GM23248 (cell line): ENCODE measurements at regions not wholly inside any gene's neighbourhood (a gene's known extent, or its start where the extent isn't known, plus 50 kb on each side); places are given as distances from the start of the nearest gene placed in this dataset.

Source experiments
- DNase-seq: peaks from one replicate; pipeline ENCODE4 v3.0.0-alpha.2; 2015
- H2AFZ ChIP-seq: fragments of 200-600 bp; sonication (generic); 2 replicates; pipeline ENCODE4 v1.6.1; 2016; ENCODE audit warnings: antibody characterized with exemption
- H3F3A ChIP-seq: fragments of 200-600 bp; sonication (generic); 2 replicates; pipeline ENCODE4 v1.6.1; 2016; ENCODE audit warnings: mild to moderate bottlenecking, antibody characterized with exemption, mixed run types; ENCODE audit not compliant: insufficient read depth
- H3K27ac ChIP-seq: fragments of 200-600 bp; sonication (generic); 2 replicates; pipeline ENCODE4 v1.5.1; 2016; ENCODE audit warnings: mild to moderate bottlenecking
- H3K27me3 ChIP-seq: fragments of 200-600 bp; sonication (generic); replicated peaks from 2 replicates; pipeline ENCODE4 v1.6.1; 2016; ENCODE audit warnings: mild to moderate bottlenecking; ENCODE audit not compliant: insufficient read depth
- H3K36me3 ChIP-seq: fragments of 200-600 bp; sonication (generic); 2 replicates; pipeline ENCODE4 v1.6.1; 2016; ENCODE audit warnings: low read depth, mild to moderate bottlenecking
- H3K4me1 ChIP-seq: fragments of 200-600 bp; sonication (generic); 2 replicates; pipeline ENCODE4 v1.6.1; 2016; ENCODE audit warnings: mild to moderate bottlenecking; ENCODE audit not compliant: insufficient read depth
- H3K4me2 ChIP-seq: fragments of 200-600 bp; sonication (generic); one replicate; pipeline ENCODE4 v1.6.1; 2016; ENCODE audit warnings: mild to moderate bottlenecking; ENCODE audit not compliant: unreplicated experiment
- H3K4me3 ChIP-seq: fragments of 200-600 bp; sonication (generic); 2 replicates; pipeline ENCODE4 v1.5.1; 2016; ENCODE audit warnings: mild to moderate bottlenecking
- H3K79me2 ChIP-seq: fragments of 200-600 bp; sonication (generic); 2 replicates; pipeline ENCODE4 v1.6.1; 2016; ENCODE audit warnings: mild to moderate bottlenecking; ENCODE audit not compliant: insufficient read depth
- H3K9ac ChIP-seq: fragments of 200-600 bp; sonication (generic); 2 replicates; pipeline ENCODE4 v1.6.1; 2016; ENCODE audit warnings: mild to moderate bottlenecking
- H3K9me2 ChIP-seq: fragments of 200-600 bp; sonication (generic); 2 replicates; pipeline ENCODE4 v1.6.1; 2016; ENCODE audit warnings: mixed run types, mild to moderate bottlenecking, moderate library complexity; ENCODE audit not compliant: insufficient read depth
- H3K9me3 ChIP-seq: fragments of 200-600 bp; sonication (generic); one replicate; pipeline ENCODE4 v1.6.1; 2017; ENCODE audit warnings: low read depth
- H4K20me1 ChIP-seq: fragments of 200-600 bp; sonication (generic); 2 replicates; pipeline ENCODE4 v1.6.0; 2016; ENCODE audit not compliant: insufficient read depth
- EZH2 ChIP-seq: fragments of 200-600 bp; sonication (generic); IDR thresholded peaks from 2 replicates; pipeline ENCODE4 v1.6.1; 2018; ENCODE audit warnings: antibody characterized with exemption, mild to moderate bottlenecking; ENCODE audit not compliant: insufficient read depth, poor library complexity, severe bottlenecking
- EZH2phosphoT487 ChIP-seq: fragments of 200-600 bp; sonication (generic); IDR thresholded peaks from 2 replicates; pipeline ENCODE4 v1.6.1; 2018; ENCODE audit warnings: antibody characterized with exemption, moderate library complexity, mild to moderate bottlenecking, low read depth; ENCODE audit not compliant: insufficient read depth
- WGBS, 2 experiments: methylation state at CpG; one replicate each; pipeline ENCODE4 v1.1.6; 2015 to 2017; ENCODE audit warnings: low lambda C conversion rate in 2 of 2, low coverage in 1 of 2; ENCODE audit errors: missing lambda C conversion rate in 2 of 2; 5-methylcytosine and 5-hydroxymethylcytosine counted together
- in situ Hi-C: fragments of 300-500 bp; cut with MboI; formaldehyde crosslinking; loops from 2 replicates; pipeline ENCODE4 v1.15.0; 2020

- no peaks in the 10 kb centered on the region for H3K79me2 ChIP-seq
- no peak overlapping the region for H3K27ac ChIP-seq
- no peak for TF ChIP-seq EZH2
- TF ChIP-seq EZH2phosphoT487, result no peak
- H2AFZ ChIP-seq, result no peak overlapping the region
- no peak overlapping the region for H3K4me3 ChIP-seq
- H3K9ac ChIP-seq, result no peak overlapping the region
- H3K4me2 ChIP-seq, result no peak overlapping the region
- peaks cover 19% of the 10 kb centered on the region for H3K27me3 ChIP-seq
- H3F3A ChIP-seq, result peaks cover 7% of the 10 kb centered on the region
- DNase-seq, result no peak
- H3K36me3 ChIP-seq, result no peaks in the 10 kb centered on the region
- WGBS, 2 experiments, result 44 to 53% methylated on average over 4 of the region's 4 CpGs
- H3K9me2 ChIP-seq, result no peaks in the 10 kb centered on the region
- in situ Hi-C loops, result no loop called here
- no peaks in the 10 kb centered on the region for H3K9me3 ChIP-seq
- H4K20me1 ChIP-seq, result no peaks in the 10 kb centered on the region
- no peaks in the 10 kb centered on the region for H3K4me1 ChIP-seq
Observed at GRCh38 chr16:54231919-54232318, 54.7 kb downstream of the IRX3 start.

DNA sequence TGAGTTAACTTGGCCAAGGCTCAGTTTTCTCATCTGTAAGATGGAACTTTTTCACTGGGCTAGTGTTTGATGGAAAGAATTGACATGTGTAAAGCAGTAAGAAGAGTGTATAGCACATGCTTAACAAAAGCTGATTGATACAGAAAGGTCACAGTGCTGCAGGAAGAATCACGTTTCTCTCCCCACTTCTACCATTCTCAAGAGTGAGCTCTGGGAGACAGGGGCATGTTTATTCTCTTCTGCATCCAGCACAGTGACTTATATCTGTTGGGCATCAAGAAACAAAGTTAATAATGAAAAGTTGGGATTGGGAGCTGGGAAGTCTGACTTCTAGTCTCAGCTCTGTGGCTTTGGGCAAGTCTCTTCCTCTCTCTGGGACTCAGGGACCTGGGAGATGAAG, 55.3 kb downstream of the IRX3 start:
- WGBS, 2 experiments, result 76 to 79% methylated on average over 1 of the region's 1 CpG
- Histone ChIP-seq H3K9me2 (no peaks in the 10 kb centered on the region), H3K79me2 (no peaks in the 10 kb centered on the region), H3K9ac (no peak overlapping the region), H3K36me3 (no peaks in the 10 kb centered on the region), H3K4me2 (no peak overlapping the region), H3K4me1 (no peaks in the 10 kb centered on the region), H3F3A (peaks cover 3% of the 10 kb centered on the region; the same call in 1 of the 2 replicates), H3K27ac (no peak overlapping the region), H3K9me3 (no peaks in the 10 kb centered on the region), H2AFZ (no peak overlapping the region), H4K20me1 (no peaks in the 10 kb centered on the region), H3K4me3 (no peak overlapping the region), H3K27me3 (peaks cover 19% of the 10 kb centered on the region)
- in situ Hi-C loops, result no loop called here
- no peak for TF ChIP-seq EZH2
- DNase-seq, result no peak

- no peaks in the 10 kb centered on the region for H3K9me2 ChIP-seq
- H3K27me3 ChIP-seq, result peaks cover 19% of the 10 kb centered on the region
- no peak overlapping the region for H3K4me3 ChIP-seq
- no peaks in the 10 kb centered on the region for H4K20me1 ChIP-seq
- no peaks in the 10 kb centered on the region for H3K4me1 ChIP-seq
- DNase-seq, result no peak
- 89 to 90% methylated on average over 3 of the region's 3 CpGs for WGBS, 2 experiments
- no peaks in the 10 kb centered on the region for H3F3A ChIP-seq
- no peak overlapping the region for H3K9ac ChIP-seq
- in situ Hi-C loops, result no loop called here
- no peak overlapping the region for H3K4me2 ChIP-seq
- H3K36me3 ChIP-seq, result no peaks in the 10 kb centered on the region
- no peak overlapping the region for H3K27ac ChIP-seq
- no peak overlapping the region for H2AFZ ChIP-seq
- H3K9me3 ChIP-seq, result no peaks in the 10 kb centered on the region
- no peaks in the 10 kb centered on the region for H3K79me2 ChIP-seq
- no peak for TF ChIP-seq EZH2
- no peak for TF ChIP-seq EZH2phosphoT487
Observed at GRCh38 chr16:54228325-54228724, 58.3 kb downstream of the IRX3 start.

- DNase-seq, result no peak
- no peaks in the 10 kb centered on the region for H3K9me2 ChIP-seq
- H4K20me1 ChIP-seq, result no peaks in the 10 kb centered on the region
- no peaks in the 10 kb centered on the region for H3K4me1 ChIP-seq
- H2AFZ ChIP-seq, result no peak overlapping the region
- H3K27me3 ChIP-seq, result peaks cover 7% of the 10 kb centered on the region
- no peak overlapping the region for H3K4me2 ChIP-seq
- no peaks in the 10 kb centered on the region for H3F3A ChIP-seq
- TF ChIP-seq EZH2 (no peak), EZH2phosphoT487 (no peak)
- no peak overlapping the region for H3K27ac ChIP-seq
- H3K4me3 ChIP-seq, result no peak overlapping the region
- H3K79me2 ChIP-seq, result no peaks in the 10 kb centered on the region
- H3K9ac ChIP-seq, result no peak overlapping the region
- in situ Hi-C loops, result no loop called here
- H3K9me3 ChIP-seq, result no peaks in the 10 kb centered on the region
- no peaks in the 10 kb centered on the region for H3K36me3 ChIP-seq
- WGBS, 2 experiments, result 83 to 84% methylated on average over 10 of the region's 10 CpGs
Observed at GRCh38 chr16:54226296-54227010, 60.1 kb downstream of the IRX3 start.
